BJ (cell line): ENCODE measurements at regions not wholly inside any gene's neighbourhood (a gene's known extent, or its start where the extent isn't known, plus 50 kb on each side); places are given as distances from the start of the nearest gene placed in this dataset.
"Not testable (repeated sequence)": the region's sequence is repeated elsewhere in the genome, so short reads cannot be mapped to it uniquely, and the experiment has no call there.

Source experiments
- CTCF ChIA-PET: fragments of 350-600 bp; formaldehyde crosslinking; extraction: SDS; loops from one replicate; lab custom pipeline; 2021; ENCODE audit warnings: antibody characterized with exemption, inconsistent platforms; lab: Yijun Ruan, JAX
- POLR2A ChIA-PET: fragments of 300-600 bp; sonication (Branson Sonifier 250); formaldehyde crosslinking; extraction: SDS; loops from one replicate; lab custom pipeline; 2021; ENCODE audit warnings: antibody characterized with exemption; lab: Charles Lee
- DNase-seq: peaks from one replicate; pipeline ENCODE4 v3.0.0-alpha.2; 2011; ENCODE audit warnings: low read depth
- H3K27me3 ChIP-seq: 2 replicates; pipeline ENCODE4 v1.6.0; 2011; ENCODE audit warnings: low read length; ENCODE audit not compliant: control insufficient read depth, insufficient read depth
- H3K36me3 ChIP-seq: 2 replicates; pipeline ENCODE4 v1.5.1; 2011; ENCODE audit warnings: low read length; ENCODE audit not compliant: control insufficient read depth, insufficient read depth
- H3K4me3 ChIP-seq: 2 replicates; pipeline ENCODE4 v1.5.1; 2011; ENCODE audit warnings: low read depth, mild to moderate bottlenecking, control low read depth, low read length
- CTCF ChIP-seq: IDR thresholded peaks from 2 replicates; pipeline ENCODE4 v1.5.1; 2011; ENCODE audit warnings: low read depth, mild to moderate bottlenecking, control low read depth, inconsistent platforms, low read length, moderate library complexity; ENCODE audit not compliant: insufficient read depth

GRCh38 chr6:100226811-100227210 is 232.8 kb upstream of the MCHR2 start:
- no peak overlapping the region for H3K4me3 ChIP-seq
- no peak for DNase-seq
- CTCF ChIA-PET: no interaction called here
- H3K27me3 ChIP-seq: no peaks in the 10 kb centered on the region
- POLR2A ChIA-PET: no interaction called here
- no peaks in the 10 kb centered on the region for H3K36me3 ChIP-seq
- no peak for TF ChIP-seq CTCF

- H3K27me3 ChIP-seq, CTCF ChIA-PET, H3K36me3 ChIP-seq, H3K4me3 ChIP-seq, DNase-seq, POLR2A ChIA-PET: not testable (repeated sequence)
Measured at GRCh38 chr6:100223952-100224351, 229.9 kb upstream of the MCHR2 start.

- no peak for TF ChIP-seq CTCF
- no peak for DNase-seq
- Histone ChIP-seq H3K27me3 (no peaks in the 10 kb centered on the region), H3K36me3 (no peaks in the 10 kb centered on the region), H3K4me3 (no peak overlapping the region)
- ChIA-PET POLR2A (interaction anchor here (0.5 kb wide), 1 partner anchor 234 kb away, joined by 5 read pairs; no protein-coding TSS in a partner anchor), CTCF (no interaction called here)
Measured at GRCh38 chr6:100220543-100220942, 226.5 kb upstream of the MCHR2 start.

DNA sequence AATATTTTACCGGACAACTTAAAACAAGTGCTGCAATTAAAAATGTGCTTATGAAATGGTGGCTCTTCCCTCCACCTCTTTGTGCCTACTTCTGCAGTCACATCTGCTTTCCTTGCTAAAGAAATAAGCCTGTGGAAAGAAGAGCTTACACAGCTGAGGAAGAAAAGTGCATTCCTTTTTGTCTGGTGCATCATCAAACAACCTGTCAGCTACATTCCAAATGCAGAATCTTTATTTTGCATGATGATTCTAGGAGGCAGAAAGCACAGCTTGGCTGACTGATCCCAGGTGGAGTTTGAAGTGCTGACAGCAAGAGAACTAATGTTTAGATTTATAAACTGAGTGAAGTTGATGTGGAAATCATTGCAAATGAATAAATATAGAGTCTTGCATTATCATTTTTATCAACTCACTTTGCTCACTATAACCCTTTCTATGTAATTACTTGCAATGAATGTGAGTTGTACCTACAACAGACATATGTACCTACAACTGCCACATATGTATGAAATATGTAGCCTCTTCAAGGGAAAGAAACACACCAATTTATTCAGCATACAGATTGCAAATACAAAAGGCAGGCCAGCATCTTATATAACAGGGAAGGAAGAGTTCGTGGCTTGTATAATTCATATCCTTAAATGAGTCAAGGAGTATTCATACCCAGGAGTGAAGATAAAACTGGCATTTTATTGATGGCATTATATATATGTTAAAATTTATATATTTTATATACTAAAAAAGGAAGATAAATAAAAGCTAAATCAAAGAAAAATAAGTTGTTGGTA is 223.4 kb upstream of the MCHR2 start:
- CTCF ChIA-PET: interaction anchor here (1.0 to 3.1 kb wide), 2 partner anchors 12 to 41 kb away, joined by 3 to 13 read pairs; no protein-coding TSS in a partner anchor
- TF ChIP-seq CTCF: no peak

GRCh38 chr6:100216760-100217159 is 222.7 kb upstream of the MCHR2 start:
- Histone ChIP-seq H3K4me3 (no peak overlapping the region), H3K27me3 (no peaks in the 10 kb centered on the region), H3K36me3 (no peaks in the 10 kb centered on the region)
- no peak for DNase-seq
- no peak for TF ChIP-seq CTCF
- ChIA-PET CTCF (interaction anchor here (1.0 to 3.1 kb wide), 2 partner anchors 13 to 41 kb away, joined by 3 to 13 read pairs; no protein-coding TSS in a partner anchor), POLR2A (interaction anchor here (0.6 kb wide), 1 partner anchor 93 kb away, joined by 3 read pairs; no protein-coding TSS in a partner anchor)

More for the DNA sequence above, 223.4 kb upstream of the MCHR2 start:
- Histone ChIP-seq H3K4me3 (no peak overlapping the region), H3K36me3 (no peaks in the 10 kb centered on the region), H3K27me3 (no peaks in the 10 kb centered on the region)
- POLR2A ChIA-PET: interaction anchor here (0.7 kb wide), 1 partner anchor 218 kb away, joined by 3 read pairs; no protein-coding TSS in a partner anchor
- DNase-seq: no peak
